RPMI7951 (cell line): ENCODE measurements at regions not wholly inside any gene's neighbourhood (a gene's known extent, or its start where the extent isn't known, plus 50 kb on each side); places are given as distances from the start of the nearest gene placed in this dataset.

Source experiments
- DNase-seq: peaks from one replicate; pipeline ENCODE4 v3.0.0-alpha.2; 2012; ENCODE audit warnings: low read depth

- no peak for DNase-seq
These were observed 339.2 kb downstream of the NXPE2 start for GRCh38 chr11:115017529-115017928.

GRCh38 chr11:115030166-115030565, 351.8 kb downstream of the NXPE2 start:
- DNase-seq, result no peak

- DNase-seq, result no peak
These were observed 358.3 kb downstream of the NXPE2 start for GRCh38 chr11:115036406-115037180.

DNA sequence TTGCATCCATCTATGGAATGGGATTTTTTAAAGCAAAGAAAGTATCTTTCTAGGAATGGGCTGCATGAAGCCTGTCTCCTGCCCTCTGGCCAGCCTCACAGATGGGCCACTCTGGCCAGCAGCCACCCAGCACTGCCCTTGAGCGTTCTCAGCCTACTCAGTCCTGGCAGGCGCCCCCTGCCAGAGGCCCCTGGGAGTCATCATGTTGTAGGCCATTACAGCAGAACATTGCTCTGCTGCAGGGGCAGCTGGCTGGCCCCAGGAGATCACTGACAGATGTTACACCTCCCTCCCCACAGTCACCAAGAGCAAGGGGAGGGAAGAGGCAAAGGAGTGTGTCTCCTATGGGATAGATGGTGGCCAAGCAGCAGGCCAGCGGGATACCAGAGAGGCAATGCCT, 363.7 kb downstream of the NXPE2 start:
- DNase-seq, result no peak

DNA sequence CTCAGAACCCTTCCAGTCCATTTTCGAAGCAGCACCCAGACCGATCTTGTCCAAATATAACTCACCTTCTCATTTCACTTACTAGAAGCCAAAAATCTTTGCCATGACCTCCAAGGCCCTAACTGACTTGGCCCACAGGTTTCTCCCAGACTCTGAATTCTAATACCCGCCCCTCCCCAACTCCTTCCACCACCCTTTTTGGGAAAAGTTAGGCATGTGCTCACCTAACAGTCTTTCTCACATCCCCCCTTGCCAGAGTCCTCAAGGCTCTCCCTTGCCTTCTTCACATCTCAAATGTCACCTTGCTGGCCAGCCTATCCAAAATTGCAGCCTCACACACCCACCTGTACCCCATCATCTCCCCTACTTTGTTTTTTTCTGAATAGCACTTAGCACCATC, 369.3 kb downstream of the NXPE2 start:
- DNase-seq, result no peak

- no peak for DNase-seq
These were observed 371.5 kb downstream of the NXPE2 start for GRCh38 chr11:115049796-115050195.

DNA sequence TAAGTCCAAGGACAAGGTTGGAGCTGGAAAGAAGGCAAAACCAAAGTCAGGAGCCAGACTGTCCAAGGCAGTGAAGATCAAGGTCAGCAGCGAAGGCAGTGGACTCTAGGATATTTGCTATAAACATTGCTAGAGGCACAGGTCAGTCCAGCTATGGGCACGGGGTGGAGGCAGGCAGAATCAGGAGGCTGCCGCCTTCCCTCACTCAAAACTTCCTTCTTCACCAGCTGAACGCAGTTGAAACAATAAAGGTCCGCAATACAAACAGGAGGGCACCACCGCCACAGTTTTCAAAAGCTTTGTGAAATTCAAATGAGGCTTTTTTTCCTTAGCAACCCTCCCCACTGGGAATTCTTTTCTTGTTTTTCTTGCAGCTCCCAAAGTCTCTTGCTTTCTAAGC, 372.4 kb downstream of the NXPE2 start:
- no peak for DNase-seq

GRCh38 chr11:115051938-115052590, 373.7 kb downstream of the NXPE2 start:
- no peak for DNase-seq

GRCh38 chr11:115052601-115053000, 374.3 kb downstream of the NXPE2 start:
- no peak for DNase-seq

DNA sequence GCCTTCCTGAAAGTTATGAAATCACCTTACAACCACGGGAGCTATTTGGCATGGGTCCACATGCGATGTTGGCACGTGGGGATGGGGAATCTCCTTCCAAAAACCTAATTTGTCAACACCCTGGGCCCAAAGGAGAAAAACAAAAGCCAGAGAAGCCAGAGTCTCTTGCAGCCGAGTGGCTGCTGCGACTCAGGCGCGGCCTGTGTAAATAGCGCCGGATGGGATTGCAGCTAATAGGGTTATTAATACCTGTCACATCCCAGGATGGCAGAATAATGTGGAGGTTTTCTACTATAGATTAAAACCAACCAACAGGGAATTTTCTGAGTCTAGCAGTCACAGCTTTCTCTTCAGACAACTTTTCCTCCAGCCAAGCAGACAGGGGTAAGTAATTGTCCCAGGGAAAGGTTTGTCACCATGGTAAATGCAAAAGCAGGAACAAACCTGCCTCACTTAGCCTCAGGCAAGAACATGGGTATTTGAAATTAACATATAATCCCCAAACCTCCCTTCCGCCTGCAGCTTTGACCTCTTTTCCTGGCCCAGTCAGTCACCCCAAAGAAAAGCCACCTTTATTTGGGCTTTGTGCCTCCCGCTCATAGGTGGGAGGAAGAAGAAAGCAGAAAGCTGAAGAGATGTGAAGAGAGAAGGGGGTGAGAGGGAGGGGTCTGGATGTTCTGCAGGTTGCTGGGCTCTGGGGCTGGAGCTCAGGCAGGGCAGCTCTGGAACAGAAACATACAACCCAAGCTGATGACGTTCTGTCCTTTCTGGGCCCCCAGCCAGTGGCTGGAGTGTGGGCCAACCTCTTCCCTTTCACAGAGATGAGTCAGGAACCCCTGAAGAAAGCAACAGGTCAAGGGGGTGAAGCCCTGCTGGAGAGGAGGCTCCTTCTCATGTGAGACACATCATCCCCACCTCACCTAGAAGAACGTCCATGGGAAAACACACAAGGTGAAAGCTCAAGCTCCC, 376.5 kb downstream of the NXPE2 start:
- DNase-seq, result no peak

DNA sequence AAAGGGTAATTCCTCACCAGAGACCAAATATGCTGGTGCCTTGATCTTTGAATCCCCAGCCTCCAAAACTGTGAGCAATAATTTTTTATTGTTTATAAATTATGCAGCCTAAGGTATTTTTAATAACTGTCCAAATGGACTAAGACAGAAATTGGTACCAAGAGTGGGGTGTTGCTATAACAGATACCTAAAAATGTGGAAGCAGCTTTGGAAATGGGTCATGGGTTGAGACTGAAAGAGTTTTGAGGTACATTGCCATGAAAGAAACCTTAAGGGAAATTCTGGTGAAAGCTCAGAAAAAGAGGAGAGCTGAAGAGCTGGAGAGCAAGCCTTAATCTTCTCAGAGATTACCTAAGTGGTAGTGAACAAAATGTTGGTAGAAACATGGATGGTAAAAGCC, 378.2 kb downstream of the NXPE2 start:
- DNase-seq, result no peak

DNA sequence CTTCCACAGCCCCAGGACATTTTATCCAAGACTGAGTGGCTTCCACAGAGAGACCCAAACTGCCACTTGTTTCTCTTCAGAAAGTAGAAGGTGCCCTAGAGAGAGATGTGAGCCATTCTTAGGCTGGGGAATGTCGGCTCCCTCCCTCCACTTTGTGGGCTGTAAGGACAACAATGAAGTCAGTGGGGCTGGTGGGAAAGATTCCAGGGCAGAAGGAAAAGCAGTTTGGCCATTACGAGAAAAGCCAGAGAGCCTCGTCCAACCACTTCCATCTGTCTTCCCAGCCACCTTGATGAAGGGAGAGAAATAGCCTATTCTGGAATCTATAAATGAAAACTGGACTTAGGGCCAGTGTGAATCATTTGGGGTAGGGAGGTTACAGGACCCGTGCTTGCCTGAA, 382.5 kb downstream of the NXPE2 start:
- DNase-seq, result no peak

DNA sequence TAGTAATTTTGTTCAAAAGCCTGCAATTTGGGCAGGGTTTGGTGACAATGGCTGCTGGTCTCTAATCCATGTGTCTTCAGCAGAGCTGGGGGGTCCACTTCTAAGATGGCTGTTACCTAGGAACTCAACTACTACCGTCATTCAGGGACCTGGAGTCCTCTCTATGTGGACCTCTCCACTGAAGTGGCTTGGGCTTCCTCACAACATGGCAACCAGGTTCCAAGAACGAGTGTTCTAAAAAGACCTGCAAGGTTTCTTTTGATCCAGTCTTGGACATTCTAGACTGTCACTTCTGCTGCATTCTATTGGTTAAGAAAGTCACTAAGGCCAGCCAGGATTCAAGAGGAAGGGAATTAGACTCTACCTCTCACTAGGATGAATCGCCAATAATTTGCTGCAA, 387.0 kb downstream of the NXPE2 start:
- DNase-seq, result no peak

GRCh38 chr11:115065830-115066664, 387.7 kb downstream of the NXPE2 start:
- DNase-seq, result no peak

DNA sequence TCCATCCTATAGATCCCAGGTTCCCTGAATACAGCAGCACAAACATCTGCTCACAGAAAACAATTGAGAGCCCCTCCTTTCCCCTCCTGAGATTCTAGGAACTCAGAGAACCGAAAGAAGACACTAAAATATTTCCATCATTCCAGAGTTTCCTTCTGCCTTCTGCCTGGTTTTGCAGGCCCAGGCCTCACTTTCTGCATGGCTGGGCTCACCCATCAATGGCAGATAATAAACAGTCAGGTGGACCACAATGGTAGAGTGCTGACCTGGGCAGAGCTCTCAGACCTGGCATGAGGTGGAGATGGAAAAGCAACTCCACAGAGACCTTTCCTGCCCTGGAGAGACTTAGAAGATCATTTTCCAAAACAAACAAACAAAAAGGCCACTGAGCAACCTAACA, 389.1 kb downstream of the NXPE2 start:
- DNase-seq, result no peak

- DNase-seq, result no peak
These were observed 389.7 kb downstream of the NXPE2 start for GRCh38 chr11:115067900-115068530.

- DNase-seq, result no peak
These were observed 391.3 kb downstream of the NXPE2 start for GRCh38 chr11:115069599-115069998.

DNA sequence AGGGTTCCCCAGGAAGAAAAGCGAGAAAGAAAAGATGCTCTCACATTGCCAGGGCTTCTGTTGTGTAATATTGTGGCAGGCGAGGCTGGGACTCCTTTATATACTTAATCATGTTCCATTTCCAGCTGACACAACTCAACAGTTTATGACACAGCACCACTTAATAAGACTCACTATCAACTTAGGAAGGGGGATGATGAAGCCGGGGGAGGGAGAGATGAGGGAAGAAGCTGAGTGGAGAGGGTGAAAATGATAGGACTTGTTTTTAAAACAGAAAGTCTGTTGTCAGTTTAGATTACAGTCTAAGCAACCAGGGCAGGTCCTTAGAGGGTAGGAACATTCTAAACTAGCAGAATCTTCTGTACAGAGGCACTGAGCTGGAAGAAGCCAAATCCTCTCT, 397.0 kb downstream of the NXPE2 start:
- no peak for DNase-seq

DNA sequence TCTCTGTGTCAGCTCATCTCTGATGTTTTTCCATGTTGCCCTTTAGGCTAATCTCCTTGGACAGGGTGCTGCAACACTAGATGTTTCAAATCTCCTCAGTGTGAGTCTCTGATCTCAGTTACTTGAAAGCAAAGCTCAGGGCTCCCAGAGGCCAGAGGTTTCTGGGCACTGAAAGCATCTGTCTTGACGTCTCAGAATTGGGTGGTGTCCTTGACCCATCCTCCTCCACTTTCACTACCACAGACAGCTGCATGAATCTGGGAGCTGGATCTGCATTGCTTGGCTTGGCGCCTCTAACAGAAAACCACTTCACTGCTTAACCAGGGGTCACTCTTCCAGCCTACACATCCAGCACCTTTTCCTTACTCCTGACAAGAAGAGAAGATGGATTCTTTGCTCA, 399.4 kb downstream of the NXPE2 start:
- DNase-seq, result no peak

- no peak for DNase-seq
These were observed 400.4 kb downstream of the NXPE2 start for GRCh38 chr11:115078461-115079438.
